Peyer's patch (tissue), 4 donors: ENCODE measurements at regions not wholly inside any gene's neighbourhood (a gene's known extent, or its start where the extent isn't known, plus 50 kb on each side); places are given as distances from the start of the nearest gene placed in this dataset.

Experiments used
- CTCF ChIP-seq, 6 experiments: fragments of 450-650 bp in 4 of 6; fragments of 200-600 bp in 2 of 6; sonication (generic) in 1 of 6; IDR thresholded peaks; one replicate each; pipeline ENCODE4 v1.5.1; 2017 to 2019; ENCODE audit warnings: antibody characterized with exemption in 6 of 6, mild to moderate bottlenecking in 3 of 6, moderate library complexity in 1 of 6
- POLR2A ChIP-seq, 2 donors: fragments of 450-650 bp; IDR thresholded peaks; one replicate each; pipeline ENCODE4 v1.5.1; 2017; ENCODE audit warnings: antibody characterized with exemption in 2 of 2, mild to moderate bottlenecking in 2 of 2, moderate library complexity in 2 of 2

- TF ChIP-seq CTCF (IDR thresholded peaks at IDR 0.05) (no peak), POLR2A (IDR thresholded peaks at IDR 0.05) (no peak)
Observed at GRCh38 chr3:194885766-194886165, 200.1 kb downstream of the FAM43A start.
